ENCODE measurements at regions not wholly inside any gene's neighbourhood (a gene's known extent, or its start where the extent isn't known, plus 50 kb on each side); places are given as distances from the start of the nearest gene placed in this dataset.
A peak's percentile ranks its signal among the peaks of the same experiment; 100 is the strongest.
"Not testable (repeated sequence)": the region's sequence is repeated elsewhere in the genome, so short reads cannot be mapped to it uniquely, and the experiment has no call there.

- FAIRE-seq: peak; percentile 51
Measured at GRCh38 chr4:9604893-9605190, 160.6 kb downstream of the DEFB131A start.

GRCh38 chr4:9608300-9608699 is 164.1 kb downstream of the DEFB131A start:
- FAIRE-seq: no peak

- FAIRE-seq: not testable (repeated sequence)
Measured at GRCh38 chr4:9610321-9610720, 166.1 kb downstream of the DEFB131A start.

- FAIRE-seq: no peak
Measured at GRCh38 chr4:9611101-9611500, 166.9 kb downstream of the DEFB131A start.

- FAIRE-seq: not testable (repeated sequence)
Measured at GRCh38 chr4:9636411-9636810, 145.0 kb upstream of the DRD5 start.

- peak; percentile 68 for FAIRE-seq
Measured at GRCh38 chr4:9659678-9660077, 121.8 kb upstream of the DRD5 start.

- not testable (repeated sequence) for FAIRE-seq
Measured at GRCh38 chr4:9660955-9661354, 120.5 kb upstream of the DRD5 start.

GRCh38 chr4:9670725-9671124 is 110.7 kb upstream of the DRD5 start:
- FAIRE-seq: not testable (repeated sequence)

- not testable (repeated sequence) for FAIRE-seq
Measured at GRCh38 chr4:9677357-9677756, 104.1 kb upstream of the DRD5 start.

- FAIRE-seq: no peak
Measured at GRCh38 chr4:9679704-9680478, 101.5 kb upstream of the DRD5 start.

- FAIRE-seq: not testable (repeated sequence)
Measured at GRCh38 chr4:9683174-9683573, 98.3 kb upstream of the DRD5 start.

GRCh38 chr4:9685016-9685415 is 96.4 kb upstream of the DRD5 start:
- FAIRE-seq: not testable (repeated sequence)

- no peak for FAIRE-seq
Measured at GRCh38 chr4:9685692-9686091, 95.7 kb upstream of the DRD5 start.

GRCh38 chr4:9690636-9691237 is 90.7 kb upstream of the DRD5 start:
- FAIRE-seq: not testable (repeated sequence)

GRCh38 chr4:9691238-9692065 is 90.0 kb upstream of the DRD5 start:
- no peak for FAIRE-seq

- not testable (repeated sequence) for FAIRE-seq
Measured at GRCh38 chr4:9692791-9693491, 88.5 kb upstream of the DRD5 start.

GRCh38 chr4:9694403-9694802 is 87.0 kb upstream of the DRD5 start:
- FAIRE-seq: not testable (repeated sequence)

GRCh38 chr4:9695994-9696393 is 85.4 kb upstream of the DRD5 start:
- FAIRE-seq: not testable (repeated sequence)

- FAIRE-seq: not testable (repeated sequence)
Measured at GRCh38 chr4:9696561-9696960, 84.9 kb upstream of the DRD5 start.

GRCh38 chr4:9702019-9702418 is 79.4 kb upstream of the DRD5 start:
- not testable (repeated sequence) for FAIRE-seq

GRCh38 chr4:9702696-9703095 is 78.7 kb upstream of the DRD5 start:
- not testable (repeated sequence) for FAIRE-seq

GRCh38 chr4:9703391-9703790 is 78.0 kb upstream of the DRD5 start:
- no peak for FAIRE-seq

GRCh38 chr4:9704126-9704525 is 77.3 kb upstream of the DRD5 start:
- FAIRE-seq: not testable (repeated sequence)

Data from colon (tissue), 2 donors.